Ectodermal cell (in vitro differentiated cells): ENCODE measurements at regions not wholly inside any gene's neighbourhood (a gene's known extent, or its start where the extent isn't known, plus 50 kb on each side); places are given as distances from the start of the nearest gene placed in this dataset.

Experiments used
- H3K27ac ChIP-seq: 2 replicates; pipeline ENCODE4 v1.7.0; 2013; ENCODE audit warnings: mild to moderate bottlenecking, low read depth, low read length; ENCODE audit not compliant: insufficient read depth, poor library complexity, severe bottlenecking
- H3K27me3 ChIP-seq: 2 replicates; pipeline ENCODE4 v1.7.0; 2013; ENCODE audit warnings: mild to moderate bottlenecking, low read length; ENCODE audit not compliant: insufficient read depth, control insufficient read depth, poor library complexity, severe bottlenecking
- H3K36me3 ChIP-seq: one replicate; pipeline ENCODE4 v1.7.0; 2013; ENCODE audit warnings: low read length; ENCODE audit not compliant: control insufficient read depth, insufficient read depth
- H3K4me1 ChIP-seq: one replicate; pipeline ENCODE4 v1.7.0; 2013; ENCODE audit warnings: low read length; ENCODE audit not compliant: control insufficient read depth, insufficient read depth
- H3K4me3 ChIP-seq: 2 replicates; pipeline ENCODE4 v1.7.0; 2013; ENCODE audit warnings: low read depth, low read length, control low read depth; ENCODE audit not compliant: insufficient read depth
- H3K9me3 ChIP-seq: 2 replicates; pipeline ENCODE4 v1.7.0; 2013; ENCODE audit warnings: mild to moderate bottlenecking, low read length, moderate library complexity; ENCODE audit not compliant: control insufficient read depth
- WGBS, 2 experiments: methylation state at CpG; one replicate each; pipeline ENCODE4 v1.1.7; 2013; ENCODE audit warnings: missing lambda C conversion rate in 2 of 2; 5-methylcytosine and 5-hydroxymethylcytosine counted together

- H3K9me3 ChIP-seq, result no peaks in the 10 kb centered on the region
- H3K27me3 ChIP-seq, result no peaks in the 10 kb centered on the region
- WGBS, 2 experiments, result 91% methylated on average over 3 of the region's 3 CpGs; no CpG with 5 or more reads in 1 of the 2 experiments
- no peaks in the 10 kb centered on the region for H3K4me1 ChIP-seq
- no peak overlapping the region for H3K4me3 ChIP-seq
- H3K36me3 ChIP-seq, result no peaks in the 10 kb centered on the region
- H3K27ac ChIP-seq, result no peak overlapping the region
Observed at GRCh38 chr4:104727643-104728042, 232.9 kb upstream of the CXXC4 start.

GRCh38 chr4:104728380-104729122, 233.9 kb upstream of the CXXC4 start:
- Histone ChIP-seq H3K27ac (no peak overlapping the region), H3K4me1 (no peaks in the 10 kb centered on the region), H3K36me3 (no peaks in the 10 kb centered on the region), H3K9me3 (no peaks in the 10 kb centered on the region), H3K27me3 (no peaks in the 10 kb centered on the region), H3K4me3 (no peak overlapping the region)
- WGBS, 2 experiments, result 91% methylated on average over 3 of the region's 3 CpGs

- Histone ChIP-seq H3K9me3 (no peaks in the 10 kb centered on the region), H3K27me3 (no peaks in the 10 kb centered on the region), H3K4me3 (no peak overlapping the region), H3K27ac (no peak overlapping the region), H3K36me3 (no peaks in the 10 kb centered on the region), H3K4me1 (no peaks in the 10 kb centered on the region)
Observed at GRCh38 chr4:104732766-104733165, 238.1 kb upstream of the CXXC4 start.

- WGBS, 2 experiments, result 84 to 100% methylated on average over 1 of the region's 2 CpGs
- H3K27ac ChIP-seq, result no peak overlapping the region
- no peaks in the 10 kb centered on the region for H3K36me3 ChIP-seq
- H3K9me3 ChIP-seq, result no peaks in the 10 kb centered on the region
- no peaks in the 10 kb centered on the region for H3K4me1 ChIP-seq
- no peak overlapping the region for H3K4me3 ChIP-seq
- no peaks in the 10 kb centered on the region for H3K27me3 ChIP-seq
Observed at GRCh38 chr4:104735174-104735573, 240.5 kb upstream of the CXXC4 start.

- H3K9me3 ChIP-seq, result no peaks in the 10 kb centered on the region
- 90 to 99% methylated on average over 2 to 3 of the region's 3 CpGs for WGBS, 2 experiments
- H3K4me1 ChIP-seq, result no peaks in the 10 kb centered on the region
- no peak overlapping the region for H3K4me3 ChIP-seq
- H3K36me3 ChIP-seq, result no peaks in the 10 kb centered on the region
- no peak overlapping the region for H3K27ac ChIP-seq
- H3K27me3 ChIP-seq, result no peaks in the 10 kb centered on the region
Observed at GRCh38 chr4:104740161-104740560, 245.5 kb upstream of the CXXC4 start.

GRCh38 chr4:104743215-104743653, 248.5 kb upstream of the CXXC4 start:
- H3K27ac ChIP-seq, result no peak overlapping the region
- H3K4me3 ChIP-seq, result no peak overlapping the region
- 94 to 96% methylated on average over 6 of the region's 6 CpGs for WGBS, 2 experiments

GRCh38 chr4:104747635-104748034, 252.9 kb upstream of the CXXC4 start:
- H3K27me3 ChIP-seq, result no peaks in the 10 kb centered on the region
- no peak overlapping the region for H3K27ac ChIP-seq
- no peaks in the 10 kb centered on the region for H3K4me1 ChIP-seq
- WGBS, 2 experiments, result 83 to 100% methylated on average over 1 of the region's 1 CpG
- no peak overlapping the region for H3K4me3 ChIP-seq
- no peaks in the 10 kb centered on the region for H3K36me3 ChIP-seq
- no peaks in the 10 kb centered on the region for H3K9me3 ChIP-seq

More at GRCh38 chr4:104743215-104743653, 248.5 kb upstream of the CXXC4 start:
- Histone ChIP-seq H3K36me3 (no peaks in the 10 kb centered on the region), H3K4me1 (no peaks in the 10 kb centered on the region), H3K9me3 (no peaks in the 10 kb centered on the region), H3K27me3 (no peaks in the 10 kb centered on the region)

GRCh38 chr4:104749062-104749461, 254.4 kb upstream of the CXXC4 start:
- H3K9me3 ChIP-seq, result no peaks in the 10 kb centered on the region
- no peak overlapping the region for H3K4me3 ChIP-seq
- H3K36me3 ChIP-seq, result no peaks in the 10 kb centered on the region
- 96 to 97% methylated on average over 3 of the region's 3 CpGs for WGBS, 2 experiments
- no peaks in the 10 kb centered on the region for H3K27me3 ChIP-seq
- H3K27ac ChIP-seq, result no peak overlapping the region
- no peaks in the 10 kb centered on the region for H3K4me1 ChIP-seq

GRCh38 chr4:104750008-104750407, 255.3 kb upstream of the CXXC4 start:
- no peaks in the 10 kb centered on the region for H3K36me3 ChIP-seq
- no peak overlapping the region for H3K27ac ChIP-seq
- WGBS, 2 experiments, result 100% methylated on average over 1 of the region's 2 CpGs; no CpG with 5 or more reads in 1 of the 2 experiments
- H3K9me3 ChIP-seq, result no peaks in the 10 kb centered on the region
- no peak overlapping the region for H3K4me3 ChIP-seq
- no peaks in the 10 kb centered on the region for H3K27me3 ChIP-seq
- no peaks in the 10 kb centered on the region for H3K4me1 ChIP-seq

- H3K36me3 ChIP-seq, result no peaks in the 10 kb centered on the region
- no peak overlapping the region for H3K4me3 ChIP-seq
- WGBS, 2 experiments, result 90 to 96% methylated on average over 2 of the region's 2 CpGs
- H3K27me3 ChIP-seq, result no peaks in the 10 kb centered on the region
- H3K27ac ChIP-seq, result no peak overlapping the region
- H3K9me3 ChIP-seq, result no peaks in the 10 kb centered on the region
- no peaks in the 10 kb centered on the region for H3K4me1 ChIP-seq
Observed at GRCh38 chr4:104751468-104751867, 256.8 kb upstream of the CXXC4 start.
